K562 (cell line): ENCODE measurements at regions not wholly inside any gene's neighbourhood (a gene's known extent, or its start where the extent isn't known, plus 50 kb on each side); places are given as distances from the start of the nearest gene placed in this dataset.

Experiments
- ATAC-seq: fragments of 200-7000 bp; cut with Tn5 transposase; 3 replicates; pipeline ENCODE4 v1.9.1; 2020; ENCODE audit warnings: moderate library complexity
- BruUV-seq: library from RNA; stranded (reverse); fragments of 400-500 nt; replicated peaks from 2 replicates; lab custom pipeline; 2021; lab: Mats Ljungman, UMichigan
- CTCF ChIA-PET: fragments of 300-600 bp; formaldehyde crosslinking; extraction: SDS; loops from one replicate; lab custom pipeline; 2021; ENCODE audit warnings: low intra/inter-chr PET ratio; lab: Yijun Ruan, JAX
- POLR2A ChIA-PET: fragments of 300-600, 350-650 bp; sonication (Branson Sonifier 250); formaldehyde crosslinking; extraction: SDS; loops from one replicate; lab custom pipeline; 2021; ENCODE audit warnings: antibody characterized with exemption, inconsistent platforms; lab: Yijun Ruan, JAX
- DNase-seq, 4 experiments: peaks; one replicate each; pipeline versions ENCODE4 v3.0.0 to v3.0.0-alpha.2; 2011 to 2018; ENCODE audit warnings: low spot score in 3 of 4, mixed read lengths in 3 of 4; ENCODE audit errors: extremely low read depth in 1 of 4
- FAIRE-seq: peaks from 2 replicates; lab custom pipeline; 2011; peaks lifted over from hg19 to GRCh38; lab: Jason Lieb, UNC
- H2AFZ ChIP-seq: 2 replicates; pipeline ENCODE4 v1.6.0; 2011; ENCODE audit warnings: low read depth, low read length, control low read depth, inconsistent platforms
- H3K27ac ChIP-seq: fragments of 200-600 bp; 3 replicates; pipeline ENCODE4 v1.8.0; 2011; ENCODE audit warnings: low read depth, mild to moderate bottlenecking, control low read depth, inconsistent platforms, low read length, moderate library complexity, mixed read lengths; ENCODE audit errors: extremely low read depth
- H3K27me3 ChIP-seq, 2 experiments: fragments of 300-600 bp in 1 of 2; 2 replicates in 1 of 2; 3 replicates in 1 of 2; pipeline versions ENCODE4 v1.6.0 to v1.8.0; 2011; ENCODE audit warnings: inconsistent platforms in 2 of 2, low read length in 2 of 2, mild to moderate bottlenecking in 1 of 2, mixed read lengths in 1 of 2, moderate library complexity in 1 of 2; ENCODE audit not compliant: control insufficient read depth in 2 of 2, insufficient read depth in 2 of 2
- H3K36me3 ChIP-seq: fragments of 300-600 bp; 3 replicates; pipeline ENCODE4 v1.8.0; 2011; ENCODE audit warnings: mild to moderate bottlenecking, low read length, inconsistent platforms; ENCODE audit not compliant: control insufficient read depth, insufficient read depth
- H3K4me1 ChIP-seq, 2 experiments: fragments of 200-600 bp in 1 of 2; replicated peaks in 1 of 2; 2 replicates in 1 of 2; 3 replicates in 1 of 2; pipeline versions ENCODE4 v1.5.1 to v1.8.0; 2011; ENCODE audit warnings: inconsistent platforms in 2 of 2, low read length in 2 of 2, mild to moderate bottlenecking in 1 of 2, mixed read lengths in 1 of 2, moderate library complexity in 1 of 2; ENCODE audit not compliant: control insufficient read depth in 2 of 2, insufficient read depth in 2 of 2
- H3K4me2 ChIP-seq: 2 replicates; pipeline ENCODE4 v1.6.1; 2011; ENCODE audit warnings: low read length, control low read depth, inconsistent platforms, mixed read lengths; ENCODE audit not compliant: insufficient read depth
- H3K4me3 ChIP-seq: fragments of 200-600 bp; sonication (generic), shearing (Covaris generic); 2 replicates; pipeline ENCODE4 v1.5.1; 2016; ENCODE audit warnings: control low read depth, inconsistent platforms
- H3K79me2 ChIP-seq: fragments of 200-600 bp; 3 replicates; pipeline ENCODE4 v1.8.0; 2011; ENCODE audit warnings: low read length, inconsistent platforms; ENCODE audit not compliant: control insufficient read depth, insufficient read depth
- H3K9ac ChIP-seq, 2 experiments: 2 replicates each; pipeline versions ENCODE4 v1.6.0 to v1.6.1; 2011; ENCODE audit warnings: low read depth in 2 of 2, low read length in 2 of 2, control low read depth in 1 of 2, inconsistent platforms in 1 of 2, mild to moderate bottlenecking in 1 of 2, mixed read lengths in 1 of 2; ENCODE audit not compliant: insufficient read depth in 1 of 2
- H3K9me1 ChIP-seq: one replicate; pipeline ENCODE4 v1.6.0; 2011; ENCODE audit warnings: inconsistent platforms, mild to moderate bottlenecking, low read length, moderate library complexity; ENCODE audit not compliant: control insufficient read depth, insufficient read depth
- H3K9me3 ChIP-seq: replicated peaks from 2 replicates; pipeline ENCODE4 v1.5.1; 2011; ENCODE audit warnings: low read depth, low read length, inconsistent platforms; ENCODE audit not compliant: control insufficient read depth, insufficient read depth
- H4K20me1 ChIP-seq: replicated peaks from 2 replicates; pipeline ENCODE4 v1.6.1; 2011; ENCODE audit warnings: low read length, inconsistent platforms, mixed read lengths; ENCODE audit not compliant: control insufficient read depth, insufficient read depth
- ELK1 ChIP-seq: sonication (generic); formaldehyde crosslinking; IDR thresholded peaks from 2 replicates; pipeline ENCODE4 v1.8.1; 2022; ENCODE audit warnings: missing genetic modification reagents
- EP300 ChIP-seq: IDR thresholded peaks from 2 replicates; pipeline ENCODE4 v1.6.1; 2012; ENCODE audit warnings: low read length, improper control_type of control experiment
- FOXK2 ChIP-seq, 2 experiments: fragments of 450-650 bp; IDR thresholded peaks in 1 of 2; conservative IDR thresholded peaks in 1 of 2; 2 replicates each; pipeline ENCODE4 v1.6.1; 2016; ENCODE audit warnings: low read depth in 2 of 2, mild to moderate bottlenecking in 1 of 2
- POLR2B ChIP-seq: fragments of 450-650 bp; IDR thresholded peaks from 2 replicates; pipeline ENCODE4 v1.6.1; 2018; ENCODE audit warnings: low read depth; ENCODE audit not compliant: partially characterized antibody
- SNIP1 ChIP-seq: fragments of 450-650 bp; IDR thresholded peaks from 2 replicates; pipeline ENCODE4 v1.7.1; 2017; ENCODE audit warnings: low read depth, mild to moderate bottlenecking
- TAF9B ChIP-seq: fragments of 450-650 bp; IDR thresholded peaks from 2 replicates; pipeline ENCODE4 v1.6.1; 2018; ENCODE audit warnings: mild to moderate bottlenecking; ENCODE audit not compliant: partially characterized antibody
- TFAM ChIP-seq: fragments of 250-450 bp; sonication (Bioruptor Pico); conservative IDR thresholded peaks from 2 replicates; pipeline ENCODE4 v1.5.0; 2021; ENCODE audit warnings: mild to moderate bottlenecking, moderate library complexity
- ZNF395 ChIP-seq: fragments of 200-800 bp; sonication (Bioruptor generic); IDR thresholded peaks from 2 replicates; pipeline ENCODE4 v1.6.1; 2017; ENCODE audit warnings: missing genetic modification characterization, missing compliant biosample characterization
- ZNF668 ChIP-seq: fragments of 250-450 bp; sonication (Bioruptor Pico); IDR thresholded peaks from 2 replicates; pipeline ENCODE4 v1.8.0; 2022; ENCODE audit warnings: mild to moderate bottlenecking, inconsistent platforms
- WGBS: fragments of 100-300 bp; shearing (Covaris generic); methylation state at CpG from one replicate; pipeline ENCODE4 v1.1.6; 2016; ENCODE audit warnings: low coverage, mixed read lengths; ENCODE audit not compliant: insufficient coverage; ENCODE audit errors: missing lambda C conversion rate; 5-methylcytosine and 5-hydroxymethylcytosine counted together
- in situ Hi-C: fragments of 300-500 bp; cut with MboI; formaldehyde crosslinking; loops from 4 replicates; pipeline ENCODE4 v1.15.0; 2018; ENCODE audit warnings: inconsistent platforms, mixed read lengths
- intact Hi-C: fragments of 100-400 bp; cut with micrococcal nuclease; formaldehyde crosslinking; loops from 2 replicates; pipeline ENCODE4 v1.14.2; 2022

- BruUV-seq: no TSS peak
- POLR2A ChIA-PET: interaction anchor here (0.7 to 1.6 kb wide), 4 partner anchors 15 to 165 kb away, joined by 3 to 4 read pairs (median 3); no protein-coding TSS in a partner anchor
- Histone ChIP-seq H3K9me1 (peaks cover 6% of the 10 kb centered on the region), H2AFZ (no peak overlapping the region), H3K4me1 (peaks cover 40 to 80% of the 10 kb centered on the region in 2 experiments), H3K79me2 (peaks cover 26% of the 10 kb centered on the region), H3K4me2 (peak overlapping the region; percentile 4; the same call in 1 of the 2 replicates), H3K4me3 (no peak overlapping the region), H3K9ac (peak overlapping the region; percentile 19 to 90; a peak in 3 of 4 replicates), H3K27ac (peak overlapping the region; percentile 20; the same call in 1 of the 3 replicates), H3K36me3 (peaks cover 8% of the 10 kb centered on the region), H3K9me3 (no peaks in the 10 kb centered on the region), H4K20me1 (0 out of 2 replicates have a peak, but pooled peaks cover 9% of the 10 kb centered on the region), H3K27me3 (no peaks in the 10 kb centered on the region)
- WGBS: 45% methylated on average over 22 of the region's 22 CpGs
- intact Hi-C loops: no loop called here
- in situ Hi-C loops: no loop called here
- CTCF ChIA-PET: no interaction called here
- ATAC-seq (peak; percentile 92), FAIRE-seq (peak; percentile 79), DNase-seq (peak; percentile 81 to 85 (median 83))
- no peak for TF ChIP-seq TFAM (CRISPR knock-in tag)
- TF ChIP-seq POLR2B: no peak
- TF ChIP-seq ZNF395 (CRISPR knock-in tag): no peak
- TF ChIP-seq FOXK2 (conservative IDR thresholded peaks at IDR 0.05 in 1 of 2, IDR thresholded peaks at IDR 0.05 in 1 of 2; ENCODE audit: low read depth in 2 of 2): peak in 1 of 2 experiments; percentile 25; a peak in 1 of 4 replicates
- TF ChIP-seq ZNF668: no peak
- no peak for TF ChIP-seq ELK1 (CRISPR knock-in tag)
- TF ChIP-seq SNIP1: no peak
- TF ChIP-seq EP300: no peak
- no peak for TF ChIP-seq TAF9B
These were observed 89.3 kb upstream of the GSE1 start for GRCh38 chr16:85523602-85524364.
